Mesenchymal stem cell (in vitro differentiated cells and primary cell): ENCODE measurements at regions not wholly inside any gene's neighbourhood (a gene's known extent, or its start where the extent isn't known, plus 50 kb on each side); places are given as distances from the start of the nearest gene placed in this dataset.

Experiments used
- DNase-seq: peaks from one replicate; pipeline ENCODE4 v3.0.0-alpha.2; 2013
- H2AFZ ChIP-seq: one replicate; pipeline ENCODE4 v1.6.1; 2013; ENCODE audit warnings: low read depth, mild to moderate bottlenecking, control low read depth, inconsistent platforms, low read length, moderate library complexity
- H2AK5ac ChIP-seq: 2 replicates; pipeline ENCODE4 v1.6.1; 2013; ENCODE audit warnings: low read length, moderate library complexity, mild to moderate bottlenecking, inconsistent platforms; ENCODE audit not compliant: severe bottlenecking
- H2BK120ac ChIP-seq: one replicate; pipeline ENCODE4 v1.6.1; 2013; ENCODE audit warnings: low read depth, mild to moderate bottlenecking, inconsistent platforms, low read length, moderate library complexity
- H2BK12ac ChIP-seq, 2 experiments: one replicate each; pipeline ENCODE4 v1.6.1; 2013; ENCODE audit warnings: inconsistent platforms in 2 of 2, low read length in 2 of 2, mild to moderate bottlenecking in 2 of 2, moderate library complexity in 2 of 2, control low read depth in 1 of 2
- H2BK15ac ChIP-seq: one replicate; pipeline ENCODE4 v1.6.1; 2013; ENCODE audit warnings: mild to moderate bottlenecking, low read depth, inconsistent platforms; ENCODE audit not compliant: poor library complexity, severe bottlenecking
- H2BK5ac ChIP-seq: 2 replicates; pipeline ENCODE4 v1.6.1; 2013; ENCODE audit warnings: low read depth, mild to moderate bottlenecking, low read length, control low read depth, inconsistent platforms; ENCODE audit not compliant: poor library complexity, severe bottlenecking
- H3K14ac ChIP-seq, 2 experiments: one replicate each; pipeline ENCODE4 v1.6.1; 2013; ENCODE audit warnings: inconsistent platforms in 2 of 2, low read length in 2 of 2, control low read depth in 1 of 2, mild to moderate bottlenecking in 1 of 2, moderate library complexity in 1 of 2
- H3K18ac ChIP-seq, 2 experiments: one replicate each; pipeline ENCODE4 v1.6.1; 2013; ENCODE audit warnings: inconsistent platforms in 2 of 2, low read length in 2 of 2, control low read depth in 1 of 2, low read depth in 1 of 2, mild to moderate bottlenecking in 1 of 2
- H3K23ac ChIP-seq, 2 experiments: one replicate each; pipeline ENCODE4 v1.6.1; 2013; ENCODE audit warnings: inconsistent platforms in 2 of 2, low read length in 2 of 2, mild to moderate bottlenecking in 2 of 2, moderate library complexity in 2 of 2, control low read depth in 1 of 2
- H3K27ac ChIP-seq: 2 replicates; pipeline ENCODE4 v1.5.1; 2013; ENCODE audit warnings: mild to moderate bottlenecking, moderate library complexity, low read length, control low read depth, inconsistent platforms; ENCODE audit not compliant: poor library complexity, severe bottlenecking
- H3K27me3 ChIP-seq, 2 experiments: 2 replicates each; pipeline versions ENCODE4 v1.6.1 to v1.7.0; 2013; ENCODE audit warnings: low read length in 2 of 2, mild to moderate bottlenecking in 2 of 2, moderate library complexity in 2 of 2, control low read depth in 1 of 2, inconsistent platforms in 1 of 2; ENCODE audit not compliant: control insufficient read depth in 1 of 2, insufficient read depth in 1 of 2
- H3K36me3 ChIP-seq, 2 experiments: 2 replicates each; pipeline versions ENCODE4 v1.6.1 to v1.7.0; 2013; ENCODE audit warnings: low read length in 2 of 2, control low read depth in 1 of 2, inconsistent platforms in 1 of 2, low read depth in 1 of 2, mild to moderate bottlenecking in 1 of 2; ENCODE audit not compliant: insufficient read depth in 2 of 2, control insufficient read depth in 1 of 2
- H3K4ac ChIP-seq, 2 experiments: one replicate each; pipeline ENCODE4 v1.6.1; 2013; ENCODE audit warnings: inconsistent platforms in 2 of 2, low read length in 2 of 2, mild to moderate bottlenecking in 2 of 2, moderate library complexity in 2 of 2, control low read depth in 1 of 2, low read depth in 1 of 2
- H3K4me1 ChIP-seq: 2 replicates; pipeline ENCODE4 v1.6.1; 2013; ENCODE audit warnings: low read depth, low read length, control low read depth; ENCODE audit not compliant: control insufficient read depth, insufficient read depth
- H3K4me2 ChIP-seq: 2 replicates; pipeline ENCODE4 v1.6.1; 2013; ENCODE audit warnings: low read length, mild to moderate bottlenecking, inconsistent platforms; ENCODE audit not compliant: poor library complexity, severe bottlenecking
- H3K4me3 ChIP-seq, 2 experiments: 2 replicates each; pipeline versions ENCODE4 v1.5.1 to v1.7.0; 2013; ENCODE audit warnings: low read length in 2 of 2, mild to moderate bottlenecking in 2 of 2, control low read depth in 1 of 2, low read depth in 1 of 2; ENCODE audit not compliant: insufficient read depth in 1 of 2
- H3K79me1 ChIP-seq: replicated peaks from 2 replicates; pipeline ENCODE4 v1.6.1; 2013; ENCODE audit warnings: mild to moderate bottlenecking, control low read depth, low read length, inconsistent platforms; ENCODE audit not compliant: poor library complexity, severe bottlenecking
- H3K9ac ChIP-seq: 2 replicates; pipeline ENCODE4 v1.7.0; 2013; ENCODE audit warnings: mild to moderate bottlenecking, low read length, moderate library complexity
- H3K9me3 ChIP-seq: 2 replicates; pipeline ENCODE4 v1.7.0; 2013; ENCODE audit warnings: mild to moderate bottlenecking, low read length; ENCODE audit not compliant: control insufficient read depth
- H4K8ac ChIP-seq: one replicate; pipeline ENCODE4 v1.6.1; 2013; ENCODE audit warnings: inconsistent platforms, mild to moderate bottlenecking, low read length, moderate library complexity
- H4K91ac ChIP-seq: one replicate; pipeline ENCODE4 v1.6.1; 2013; ENCODE audit warnings: mild to moderate bottlenecking, low read length, inconsistent platforms
- WGBS: methylation state at CpG from one replicate; pipeline ENCODE4 v1.1.7; 2013; ENCODE audit warnings: mixed read lengths; 5-methylcytosine and 5-hydroxymethylcytosine counted together

- Histone ChIP-seq H3K27me3 (peaks cover 0 to 25% of the 10 kb centered on the region in 2 experiments), H3K4me1 (peaks cover 4% of the 10 kb centered on the region), H3K4me3 (no peak overlapping the region), H2AFZ (no peak overlapping the region), H2AK5ac (no peak overlapping the region), H3K9me3 (no peaks in the 10 kb centered on the region), H3K79me1 (no peaks in the 10 kb centered on the region), H4K91ac (no peak overlapping the region), H2BK120ac (no peak overlapping the region), H3K14ac (no peak overlapping the region), H3K27ac (no peak overlapping the region), H2BK5ac (no peak overlapping the region), H3K36me3 (no peaks in the 10 kb centered on the region), H3K4ac (no peak overlapping the region), H4K8ac (no peak overlapping the region), H3K23ac (no peak overlapping the region), H3K18ac (no peak overlapping the region), H3K4me2 (no peak overlapping the region), H3K9ac (no peak overlapping the region), H2BK15ac (no peak overlapping the region), H2BK12ac (no peak overlapping the region)
- no peak for DNase-seq
- WGBS: over 99% methylated on average over 5 of the region's 5 CpGs
Measured at GRCh38 chr20:56773749-56774148, 144.6 kb downstream of the TFAP2C start.

GRCh38 chr20:56774873-56775272 is 145.8 kb downstream of the TFAP2C start:
- Histone ChIP-seq H3K9me3 (no peaks in the 10 kb centered on the region), H3K23ac (no peak overlapping the region), H2AFZ (no peak overlapping the region), H2BK12ac (no peak overlapping the region), H3K4me2 (no peak overlapping the region), H4K8ac (no peak overlapping the region), H4K91ac (no peak overlapping the region), H3K4ac (no peak overlapping the region), H2BK120ac (no peak overlapping the region), H3K4me1 (peaks cover 9% of the 10 kb centered on the region), H3K79me1 (no peaks in the 10 kb centered on the region), H3K18ac (no peak overlapping the region), H2BK15ac (no peak overlapping the region), H3K14ac (no peak overlapping the region), H3K36me3 (no peaks in the 10 kb centered on the region), H3K27me3 (peaks cover 0 to 29% of the 10 kb centered on the region in 2 experiments), H3K27ac (no peak overlapping the region), H2AK5ac (no peak overlapping the region), H2BK5ac (no peak overlapping the region), H3K9ac (no peak overlapping the region), H3K4me3 (no peak overlapping the region)
- 94% methylated on average over 2 of the region's 5 CpGs for WGBS
- no peak for DNase-seq

GRCh38 chr20:56776345-56776744 is 147.2 kb downstream of the TFAP2C start:
- Histone ChIP-seq H3K36me3 (no peaks in the 10 kb centered on the region), H3K27ac (no peak overlapping the region), H4K91ac (no peak overlapping the region), H2BK12ac (no peak overlapping the region), H3K9me3 (no peaks in the 10 kb centered on the region), H3K4me2 (no peak overlapping the region), H2AFZ (no peak overlapping the region), H3K4me3 (no peak overlapping the region), H3K4me1 (peaks cover 11% of the 10 kb centered on the region), H3K79me1 (no peaks in the 10 kb centered on the region), H2AK5ac (no peak overlapping the region), H4K8ac (no peak overlapping the region), H3K18ac (no peak overlapping the region), H2BK15ac (no peak overlapping the region), H3K4ac (no peak overlapping the region), H3K23ac (no peak overlapping the region), H2BK5ac (no peak overlapping the region), H2BK120ac (no peak overlapping the region), H3K9ac (no peak overlapping the region), H3K27me3 (peaks cover 0 to 23% of the 10 kb centered on the region in 2 experiments), H3K14ac (no peak overlapping the region)
- no peak for DNase-seq
- 83% methylated on average over 9 of the region's 9 CpGs for WGBS

- H2BK15ac ChIP-seq: peak overlapping the region; percentile 36
- no peak overlapping the region for H2AFZ ChIP-seq
- H3K36me3 ChIP-seq: no peaks in the 10 kb centered on the region
- no peaks in the 10 kb centered on the region for H3K79me1 ChIP-seq
- 23% methylated on average over 7 of the region's 8 CpGs for whole genome bisulfite sequencing
- H3K9me3 ChIP-seq: no peaks in the 10 kb centered on the region
- H4K8ac ChIP-seq: peak overlapping the region; percentile 45
- peak; percentile 85 for DNase-seq
- no peak overlapping the region for H3K4me2 ChIP-seq
- H2BK12ac ChIP-seq: peak overlapping the region in 1 of 2 experiments; percentile 17
- peak overlapping the region in 1 of 2 experiments; percentile 59 for H3K18ac ChIP-seq
- H3K4me3 ChIP-seq: no peak overlapping the region
- H3K9ac ChIP-seq: no peak overlapping the region
- peak overlapping the region; percentile 40 for H3K27ac ChIP-seq
- no peak overlapping the region for H2AK5ac ChIP-seq
- no peak overlapping the region for H3K4ac ChIP-seq
- H3K4me1 ChIP-seq: peaks cover 11% of the 10 kb centered on the region
- H3K14ac ChIP-seq: no peak overlapping the region
- H3K27me3 ChIP-seq: peaks cover 0 to 23% of the 10 kb centered on the region in 2 experiments
- no peak overlapping the region for H2BK5ac ChIP-seq
- H4K91ac ChIP-seq: no peak overlapping the region
- H2BK120ac ChIP-seq: no peak overlapping the region
- no peak overlapping the region for H3K23ac ChIP-seq
Measured at GRCh38 chr20:56778765-56779195, 149.7 kb downstream of the TFAP2C start.
